GM19397 (cell line): ENCODE measurements at regions not wholly inside any gene's neighbourhood (a gene's known extent, or its start where the extent isn't known, plus 50 kb on each side); places are given as distances from the start of the nearest gene placed in this dataset.
"Not testable (repeated sequence)": the region's sequence is repeated elsewhere in the genome, so short reads cannot be mapped to it uniquely, and the experiment has no call there.

Experiments
- ATAC-seq: cut with Tn5 transposase; IDR thresholded peaks from one replicate; pipeline ENCODE4 v1.9.1; 2021; ENCODE audit warnings: mild to moderate bottlenecking, moderate library complexity; ENCODE audit not compliant: unreplicated experiment

GRCh38 chr12:129959889-129960288 lies 56.1 kb upstream of the TMEM132D start:
- no peak for ATAC-seq

GRCh38 chr12:129961091-129961490 lies 57.3 kb upstream of the TMEM132D start:
- ATAC-seq, result no peak

- ATAC-seq, result no peak
These were observed 58.0 kb upstream of the TMEM132D start for GRCh38 chr12:129961856-129962255.

GRCh38 chr12:129964300-129964699 lies 60.5 kb upstream of the TMEM132D start:
- no peak for ATAC-seq

GRCh38 chr12:129964826-129965457 lies 61.1 kb upstream of the TMEM132D start:
- no peak for ATAC-seq

GRCh38 chr12:129966146-129966995 lies 62.5 kb upstream of the TMEM132D start:
- no peak for ATAC-seq

- ATAC-seq, result no peak
These were observed 67.9 kb upstream of the TMEM132D start for GRCh38 chr12:129971721-129972120.

GRCh38 chr12:129973236-129973961 lies 69.6 kb upstream of the TMEM132D start:
- no peak for ATAC-seq

- ATAC-seq, result no peak
These were observed 80.3 kb upstream of the TMEM132D start for GRCh38 chr12:129984106-129984505.

GRCh38 chr12:129987841-129988240 lies 84.0 kb upstream of the TMEM132D start:
- no peak for ATAC-seq

GRCh38 chr12:129994634-129995033 lies 90.8 kb upstream of the TMEM132D start:
- no peak for ATAC-seq

- no peak for ATAC-seq
These were observed 93.4 kb upstream of the TMEM132D start for GRCh38 chr12:129997239-129997638.

- ATAC-seq, result not testable (repeated sequence)
These were observed 100.6 kb upstream of the TMEM132D start for GRCh38 chr12:130004310-130004877.

GRCh38 chr12:130007771-130008170 lies 103.9 kb upstream of the TMEM132D start:
- no peak for ATAC-seq

- no peak for ATAC-seq
These were observed 104.4 kb upstream of the TMEM132D start for GRCh38 chr12:130008241-130008640.

- ATAC-seq, result no peak
These were observed 106.1 kb upstream of the TMEM132D start for GRCh38 chr12:130009961-130010360.

GRCh38 chr12:130011611-130012385 lies 108.0 kb upstream of the TMEM132D start:
- ATAC-seq, result no peak

- ATAC-seq, result peak; percentile 79
These were observed 110.1 kb upstream of the TMEM132D start for GRCh38 chr12:130013771-130014484.

GRCh38 chr12:130014485-130014807 lies 110.6 kb upstream of the TMEM132D start:
- no peak for ATAC-seq

- no peak for ATAC-seq
These were observed 112.4 kb upstream of the TMEM132D start for GRCh38 chr12:130016194-130016593.
